ENCODE measurements at regions not wholly inside any gene's neighbourhood (a gene's known extent, or its start where the extent isn't known, plus 50 kb on each side); places are given as distances from the start of the nearest gene placed in this dataset.
"Not testable (repeated sequence)": the region's sequence is repeated elsewhere in the genome, so short reads cannot be mapped to it uniquely, and the experiment has no call there.

DNA sequence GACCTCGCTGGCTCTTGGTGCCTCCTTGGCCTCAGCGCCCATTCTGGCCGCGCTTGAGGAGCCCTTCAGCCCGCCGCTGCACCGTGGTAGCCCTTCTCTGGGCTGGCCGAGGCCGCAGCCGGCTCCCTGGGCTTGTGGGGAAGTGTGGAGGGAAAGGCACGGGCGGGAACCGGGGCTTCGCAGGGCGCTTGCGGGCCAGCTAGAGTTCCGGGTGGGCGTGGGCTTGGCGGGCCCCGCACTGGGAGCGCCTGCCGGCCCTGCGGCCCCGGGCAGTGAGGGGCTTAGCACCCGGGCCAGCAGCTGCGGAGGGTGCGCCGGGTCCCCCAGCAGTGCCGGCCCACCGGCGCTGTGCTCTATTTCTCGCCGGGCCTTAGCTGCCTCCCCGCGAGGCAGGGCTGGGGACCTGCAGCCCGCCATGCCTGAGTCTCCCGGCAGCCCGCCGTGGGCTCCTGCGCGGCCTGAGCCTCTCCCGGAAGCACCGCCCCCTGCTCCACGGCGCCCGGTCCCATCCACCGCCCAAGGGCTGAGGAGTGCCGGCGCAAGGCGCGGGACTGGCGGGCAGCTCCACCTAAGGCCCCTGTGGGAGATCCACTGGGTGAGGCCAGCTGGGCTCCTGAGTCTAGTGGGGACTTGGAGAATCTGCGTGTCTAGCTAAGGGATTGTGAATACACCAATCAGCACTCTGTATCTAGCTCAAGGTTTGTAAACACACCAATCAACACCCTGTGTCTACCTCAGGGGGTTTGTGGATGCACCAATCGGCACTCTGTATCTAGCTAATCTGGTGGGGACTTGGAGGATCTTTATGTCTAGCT is 141.1 kb downstream of the SLCO4C1 start:
- not testable (repeated sequence) for H3K4me1 ChIP-seq (ENCODE audit: control insufficient read depth, insufficient read depth, low read depth, low read length); H3K27ac ChIP-seq (ENCODE audit: low read length, poor library complexity, severe bottlenecking); H3K79me1 ChIP-seq (replicated peaks; ENCODE audit: low read length, poor library complexity, severe bottlenecking); H2BK12ac ChIP-seq (ENCODE audit: low read length in 2 of 2); H2BK15ac ChIP-seq (ENCODE audit: low read depth, poor library complexity, severe bottlenecking); H3K23ac ChIP-seq (ENCODE audit: low read length in 2 of 2); H3K14ac ChIP-seq (ENCODE audit: low read length in 2 of 2); H3K9ac ChIP-seq (ENCODE audit: low read length); H2BK5ac ChIP-seq (ENCODE audit: low read depth, low read length, poor library complexity, severe bottlenecking); H3K9me3 ChIP-seq (ENCODE audit: control insufficient read depth, low read length); H3K4me2 ChIP-seq (ENCODE audit: low read length, poor library complexity, severe bottlenecking); H4K8ac ChIP-seq (ENCODE audit: low read length); H2BK120ac ChIP-seq (ENCODE audit: low read depth, low read length); H3K36me3 ChIP-seq (ENCODE audit: control insufficient read depth in 1 of 2, insufficient read depth in 2 of 2, low read depth in 1 of 2, low read length in 2 of 2); H2AK5ac ChIP-seq (ENCODE audit: low read length, severe bottlenecking); H3K4ac ChIP-seq (ENCODE audit: low read depth in 1 of 2, low read length in 2 of 2); H2AFZ ChIP-seq (ENCODE audit: low read depth, low read length); H4K91ac ChIP-seq (ENCODE audit: low read length); H3K27me3 ChIP-seq (ENCODE audit: control insufficient read depth in 1 of 2, insufficient read depth in 1 of 2, low read length in 2 of 2)
- peak; percentile 37 for DNase-seq
- Histone ChIP-seq H3K4me3 (ENCODE audit: insufficient read depth in 1 of 2, low read depth in 1 of 2, low read length in 2 of 2) (peak overlapping the region in 1 of 2 experiments; percentile 29), H3K18ac (ENCODE audit: low read depth in 1 of 2, low read length in 2 of 2) (peak overlapping the region in 1 of 2 experiments; percentile 52)
- whole genome bisulfite sequencing = 69% methylated on average over 37 of the region's 54 CpGs

DNA sequence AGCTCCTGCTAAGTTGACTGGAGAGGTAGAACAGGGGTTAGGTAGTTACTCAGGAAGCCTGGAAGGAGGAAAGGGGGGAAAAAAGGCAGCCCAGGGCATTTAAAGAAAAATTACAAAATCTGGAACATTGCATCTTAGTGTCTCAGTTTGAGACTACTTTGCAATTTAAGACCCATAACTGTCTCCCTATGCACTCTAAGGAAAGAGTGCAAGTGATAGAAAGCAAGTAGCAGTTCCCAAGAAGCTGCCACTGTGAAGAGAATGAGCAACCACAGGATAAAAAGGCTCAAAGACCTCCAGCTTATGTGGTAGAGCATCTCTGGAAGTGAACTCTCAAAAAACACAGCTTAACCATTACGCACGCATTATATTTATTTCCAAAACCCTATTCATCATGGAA is 141.8 kb downstream of the SLCO4C1 start:
- Histone ChIP-seq H3K4ac (ENCODE audit: low read depth in 1 of 2, low read length in 2 of 2) (no peak overlapping the region), H3K4me3 (ENCODE audit: insufficient read depth in 1 of 2, low read depth in 1 of 2, low read length in 2 of 2) (peak overlapping the region in 1 of 2 experiments; percentile 29), H3K9ac (ENCODE audit: low read length) (no peak overlapping the region), H3K9me3 (ENCODE audit: control insufficient read depth, low read length) (peaks cover 4% of the 10 kb centered on the region), H2AFZ (ENCODE audit: low read depth, low read length) (no peak overlapping the region), H3K79me1 (replicated peaks; ENCODE audit: low read length, poor library complexity, severe bottlenecking) (no peaks in the 10 kb centered on the region), H3K14ac (ENCODE audit: low read length in 2 of 2) (no peak overlapping the region), H3K36me3 (ENCODE audit: control insufficient read depth in 1 of 2, insufficient read depth in 2 of 2, low read depth in 1 of 2, low read length in 2 of 2) (no peaks in the 10 kb centered on the region), H4K8ac (ENCODE audit: low read length) (no peak overlapping the region), H2BK15ac (ENCODE audit: low read depth, poor library complexity, severe bottlenecking) (no peak overlapping the region), H2AK5ac (ENCODE audit: low read length, severe bottlenecking) (no peak overlapping the region), H3K27me3 (ENCODE audit: control insufficient read depth in 1 of 2, insufficient read depth in 1 of 2, low read length in 2 of 2) (no peaks in the 10 kb centered on the region), H3K18ac (ENCODE audit: low read depth in 1 of 2, low read length in 2 of 2) (no peak overlapping the region), H2BK120ac (ENCODE audit: low read depth, low read length) (no peak overlapping the region), H3K23ac (ENCODE audit: low read length in 2 of 2) (no peak overlapping the region), H4K91ac (ENCODE audit: low read length) (no peak overlapping the region), H3K4me2 (ENCODE audit: low read length, poor library complexity, severe bottlenecking) (no peak overlapping the region), H2BK5ac (ENCODE audit: low read depth, low read length, poor library complexity, severe bottlenecking) (no peak overlapping the region), H3K4me1 (ENCODE audit: control insufficient read depth, insufficient read depth, low read depth, low read length) (no peaks in the 10 kb centered on the region), H2BK12ac (ENCODE audit: low read length in 2 of 2) (no peak overlapping the region), H3K27ac (ENCODE audit: low read length, poor library complexity, severe bottlenecking) (no peak overlapping the region)
- WGBS = no CpG with 5 or more reads among the region's 2 CpGs
- DNase-seq = peak; percentile 3

DNA sequence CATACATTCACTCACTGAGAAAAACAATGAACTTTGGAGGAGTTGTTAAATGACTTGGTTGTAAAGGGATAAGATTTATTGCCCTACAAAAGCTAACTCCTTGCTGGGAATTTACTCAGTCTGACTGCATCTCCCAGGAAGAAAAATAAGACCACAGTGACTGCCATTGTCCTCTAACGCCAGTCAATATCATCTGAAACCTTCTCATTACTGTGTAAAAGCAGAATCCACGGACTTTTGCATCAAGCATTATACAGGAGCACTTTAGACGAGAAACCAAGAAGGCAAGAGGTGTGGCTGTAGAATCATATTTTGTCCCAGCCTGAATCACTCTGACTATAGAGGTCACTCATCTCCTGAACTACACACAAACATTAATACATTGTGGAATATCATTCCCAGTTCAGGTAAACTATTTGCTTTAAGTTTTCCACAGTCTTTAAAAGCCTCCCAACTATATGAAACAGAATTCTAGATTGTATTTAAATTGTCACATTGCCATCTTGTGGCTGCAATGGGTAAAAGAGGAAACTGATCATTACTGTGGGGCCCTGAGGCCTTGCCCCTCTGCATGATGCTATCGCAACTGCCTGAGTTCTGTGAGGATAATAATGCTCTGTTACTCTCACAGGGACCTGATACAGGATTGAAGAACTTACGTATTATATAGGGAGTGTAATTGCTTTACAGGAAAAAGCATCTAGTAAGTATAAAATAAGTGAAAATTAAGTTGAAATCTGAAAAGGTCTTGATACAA is 142.9 kb downstream of the SLCO4C1 start:
- Histone ChIP-seq H4K8ac (ENCODE audit: low read length) (no peak overlapping the region), H3K9ac (ENCODE audit: low read length) (no peak overlapping the region), H3K79me1 (replicated peaks; ENCODE audit: low read length, poor library complexity, severe bottlenecking) (no peaks in the 10 kb centered on the region), H3K14ac (ENCODE audit: low read length in 2 of 2) (no peak overlapping the region), H3K18ac (ENCODE audit: low read depth in 1 of 2, low read length in 2 of 2) (no peak overlapping the region), H2AFZ (ENCODE audit: low read depth, low read length) (no peak overlapping the region), H3K4me1 (ENCODE audit: control insufficient read depth, insufficient read depth, low read depth, low read length) (no peaks in the 10 kb centered on the region), H3K9me3 (ENCODE audit: control insufficient read depth, low read length) (no peaks in the 10 kb centered on the region), H3K4me2 (ENCODE audit: low read length, poor library complexity, severe bottlenecking) (no peak overlapping the region), H3K4ac (ENCODE audit: low read depth in 1 of 2, low read length in 2 of 2) (no peak overlapping the region), H3K23ac (ENCODE audit: low read length in 2 of 2) (no peak overlapping the region), H3K36me3 (ENCODE audit: control insufficient read depth in 1 of 2, insufficient read depth in 2 of 2, low read depth in 1 of 2, low read length in 2 of 2) (no peaks in the 10 kb centered on the region), H2BK120ac (ENCODE audit: low read depth, low read length) (no peak overlapping the region), H2BK5ac (ENCODE audit: low read depth, low read length, poor library complexity, severe bottlenecking) (no peak overlapping the region), H3K4me3 (ENCODE audit: insufficient read depth in 1 of 2, low read depth in 1 of 2, low read length in 2 of 2) (no peak overlapping the region), H4K91ac (ENCODE audit: low read length) (no peak overlapping the region), H3K27ac (ENCODE audit: low read length, poor library complexity, severe bottlenecking) (no peak overlapping the region), H2BK12ac (ENCODE audit: low read length in 2 of 2) (no peak overlapping the region), H3K27me3 (ENCODE audit: control insufficient read depth in 1 of 2, insufficient read depth in 1 of 2, low read length in 2 of 2) (no peaks in the 10 kb centered on the region), H2BK15ac (ENCODE audit: low read depth, poor library complexity, severe bottlenecking) (no peak overlapping the region), H2AK5ac (ENCODE audit: low read length, severe bottlenecking) (no peak overlapping the region)
- peak; percentile 54 for DNase-seq
- 57% methylated on average over 5 of the region's 5 CpGs for WGBS

DNA sequence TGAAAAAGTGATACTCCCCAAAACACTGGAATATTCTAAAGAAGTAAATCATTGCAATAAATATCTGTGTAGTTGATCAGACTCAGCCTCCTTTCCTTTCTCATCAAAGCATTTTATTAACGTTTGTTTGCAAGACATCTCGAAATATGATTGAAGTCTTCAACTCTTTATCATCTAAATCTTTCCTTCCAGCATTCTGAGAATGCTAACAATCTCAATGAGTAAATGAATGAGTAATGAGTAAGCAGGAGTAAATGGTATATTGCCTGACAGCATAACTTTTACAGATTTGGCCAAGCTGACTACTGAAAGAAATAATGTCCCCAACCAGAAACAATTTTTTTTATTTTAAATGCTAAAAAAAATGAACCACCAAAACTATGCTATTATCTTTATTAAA is 157.1 kb downstream of the SLCO4C1 start:
- Histone ChIP-seq H3K36me3 (ENCODE audit: control insufficient read depth in 1 of 2, insufficient read depth in 2 of 2, low read depth in 1 of 2, low read length in 2 of 2) (no peaks in the 10 kb centered on the region), H3K9ac (ENCODE audit: low read length) (no peak overlapping the region), H2AK5ac (ENCODE audit: low read length, severe bottlenecking) (no peak overlapping the region), H3K27me3 (ENCODE audit: control insufficient read depth in 1 of 2, insufficient read depth in 1 of 2, low read length in 2 of 2) (no peaks in the 10 kb centered on the region), H2BK12ac (ENCODE audit: low read length in 2 of 2) (no peak overlapping the region), H3K4me1 (ENCODE audit: control insufficient read depth, insufficient read depth, low read depth, low read length) (no peaks in the 10 kb centered on the region), H2BK120ac (ENCODE audit: low read depth, low read length) (no peak overlapping the region), H3K9me3 (ENCODE audit: control insufficient read depth, low read length) (no peaks in the 10 kb centered on the region), H3K18ac (ENCODE audit: low read depth in 1 of 2, low read length in 2 of 2) (no peak overlapping the region), H2BK15ac (ENCODE audit: low read depth, poor library complexity, severe bottlenecking) (no peak overlapping the region), H3K27ac (ENCODE audit: low read length, poor library complexity, severe bottlenecking) (no peak overlapping the region), H3K23ac (ENCODE audit: low read length in 2 of 2) (no peak overlapping the region), H2AFZ (ENCODE audit: low read depth, low read length) (no peak overlapping the region), H2BK5ac (ENCODE audit: low read depth, low read length, poor library complexity, severe bottlenecking) (no peak overlapping the region), H4K8ac (ENCODE audit: low read length) (no peak overlapping the region), H3K4me3 (ENCODE audit: insufficient read depth in 1 of 2, low read depth in 1 of 2, low read length in 2 of 2) (no peak overlapping the region), H4K91ac (ENCODE audit: low read length) (no peak overlapping the region), H3K4me2 (ENCODE audit: low read length, poor library complexity, severe bottlenecking) (no peak overlapping the region), H3K79me1 (replicated peaks; ENCODE audit: low read length, poor library complexity, severe bottlenecking) (no peaks in the 10 kb centered on the region), H3K14ac (ENCODE audit: low read length in 2 of 2) (no peak overlapping the region), H3K4ac (ENCODE audit: low read depth in 1 of 2, low read length in 2 of 2) (no peak overlapping the region)
- peak; percentile 4 for DNase-seq
- 50% methylated on average over 2 of the region's 2 CpGs for WGBS

All from mesenchymal stem cell (in vitro differentiated cells and primary cell).